ENCODE measurements at regions not wholly inside any gene's neighbourhood (a gene's known extent, or its start where the extent isn't known, plus 50 kb on each side); places are given as distances from the start of the nearest gene placed in this dataset.

DNA sequence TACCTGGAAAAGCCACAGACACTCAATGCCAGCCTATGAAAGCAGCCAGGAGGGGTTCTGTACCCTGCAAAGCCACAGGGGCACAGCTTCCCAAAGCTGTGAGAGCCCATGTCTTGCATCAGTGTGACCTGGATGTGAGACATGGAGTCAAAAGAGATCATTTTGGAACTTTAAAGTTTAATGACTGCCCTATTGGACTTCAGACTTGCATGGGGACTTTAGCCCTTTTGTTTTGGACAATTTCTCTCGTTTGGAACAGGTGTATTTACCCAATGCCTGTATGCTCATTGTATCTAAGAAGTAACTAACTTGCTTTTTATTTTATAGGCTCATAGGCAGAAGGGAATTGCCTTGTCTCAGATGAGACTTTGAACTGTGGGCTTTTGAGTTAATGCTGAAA lies 244.9 kb upstream of the TYRP1 start:
- TF ChIP-seq, protein P1, sequence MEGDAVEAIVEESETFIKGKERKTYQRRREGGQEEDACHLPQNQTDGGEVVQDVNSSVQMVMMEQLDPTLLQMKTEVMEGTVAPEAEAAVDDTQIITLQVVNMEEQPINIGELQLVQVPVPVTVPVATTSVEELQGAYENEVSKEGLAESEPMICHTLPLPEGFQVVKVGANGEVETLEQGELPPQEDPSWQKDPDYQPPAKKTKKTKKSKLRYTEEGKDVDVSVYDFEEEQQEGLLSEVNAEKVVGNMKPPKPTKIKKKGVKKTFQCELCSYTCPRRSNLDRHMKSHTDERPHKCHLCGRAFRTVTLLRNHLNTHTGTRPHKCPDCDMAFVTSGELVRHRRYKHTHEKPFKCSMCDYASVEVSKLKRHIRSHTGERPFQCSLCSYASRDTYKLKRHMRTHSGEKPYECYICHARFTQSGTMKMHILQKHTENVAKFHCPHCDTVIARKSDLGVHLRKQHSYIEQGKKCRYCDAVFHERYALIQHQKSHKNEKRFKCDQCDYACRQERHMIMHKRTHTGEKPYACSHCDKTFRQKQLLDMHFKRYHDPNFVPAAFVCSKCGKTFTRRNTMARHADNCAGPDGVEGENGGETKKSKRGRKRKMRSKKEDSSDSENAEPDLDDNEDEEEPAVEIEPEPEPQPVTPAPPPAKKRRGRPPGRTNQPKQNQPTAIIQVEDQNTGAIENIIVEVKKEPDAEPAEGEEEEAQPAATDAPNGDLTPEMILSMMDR (IDR thresholded peaks at IDR 0.05) = no peak
- TF ChIP-seq POLR2A (IDR thresholded peaks at IDR 0.05) = no peak
